H9 (cell line): ENCODE measurements at regions not wholly inside any gene's neighbourhood (a gene's known extent, or its start where the extent isn't known, plus 50 kb on each side); places are given as distances from the start of the nearest gene placed in this dataset.

Experiments
- DNase-seq: peaks from one replicate; pipeline ENCODE4 v3.0.0-alpha.2; 2017
- H2AFZ ChIP-seq: one replicate; pipeline ENCODE4 v1.6.1; 2013; ENCODE audit warnings: mild to moderate bottlenecking, low read length, control low read depth, moderate library complexity
- H2AK5ac ChIP-seq: 2 replicates; pipeline ENCODE4 v1.6.1; 2013; ENCODE audit warnings: low read length, control low read depth, mixed read lengths; ENCODE audit not compliant: insufficient read length
- H2BK120ac ChIP-seq: one replicate; pipeline ENCODE4 v1.6.1; 2013; ENCODE audit warnings: low read depth, mild to moderate bottlenecking, low read length, control low read depth, inconsistent platforms; ENCODE audit not compliant: poor library complexity, severe bottlenecking
- H2BK12ac ChIP-seq: 2 replicates; pipeline ENCODE4 v1.6.1; 2013; ENCODE audit warnings: low read length, control low read depth, mixed read lengths, low read depth; ENCODE audit not compliant: insufficient read length
- H2BK15ac ChIP-seq: 2 replicates; pipeline ENCODE4 v1.6.1; 2013; ENCODE audit warnings: low read depth, low read length, control low read depth
- H2BK20ac ChIP-seq: one replicate; pipeline ENCODE4 v1.6.1; 2013; ENCODE audit warnings: low read depth, mild to moderate bottlenecking, low read length, control low read depth, inconsistent platforms; ENCODE audit not compliant: poor library complexity, severe bottlenecking
- H2BK5ac ChIP-seq: 2 replicates; pipeline ENCODE4 v1.6.1; 2013; ENCODE audit warnings: low read length, control low read depth, mixed read lengths; ENCODE audit not compliant: insufficient read length
- H3K14ac ChIP-seq: 2 replicates; pipeline ENCODE4 v1.6.1; 2013; ENCODE audit warnings: low read length, control low read depth; ENCODE audit not compliant: insufficient read depth
- H3K18ac ChIP-seq: 2 replicates; pipeline ENCODE4 v1.6.1; 2013; ENCODE audit warnings: low read depth, mild to moderate bottlenecking, mixed read lengths, low read length, control low read depth; ENCODE audit not compliant: insufficient read length
- H3K23ac ChIP-seq: 2 replicates; pipeline ENCODE4 v1.6.1; 2013; ENCODE audit warnings: low read length, control low read depth, mixed read lengths, low read depth; ENCODE audit not compliant: insufficient read length
- H3K23me2 ChIP-seq: 2 replicates; pipeline ENCODE4 v1.6.1; 2013; ENCODE audit warnings: low read depth, mild to moderate bottlenecking, mixed read lengths, low read length, control low read depth; ENCODE audit not compliant: insufficient read length, poor library complexity, severe bottlenecking
- H3K27ac ChIP-seq: 2 replicates; pipeline ENCODE4 v1.5.1; 2013; ENCODE audit warnings: low read length, control low read depth, mixed read lengths, low read depth; ENCODE audit not compliant: insufficient read length
- H3K27me3 ChIP-seq: 2 replicates; pipeline ENCODE4 v1.6.1; 2013; ENCODE audit warnings: low read length, control low read depth, inconsistent platforms; ENCODE audit not compliant: insufficient read depth
- H3K4ac ChIP-seq: 2 replicates; pipeline ENCODE4 v1.6.1; 2013; ENCODE audit warnings: low read depth, mild to moderate bottlenecking, control low read depth, inconsistent platforms, low read length, moderate library complexity
- H3K4me1 ChIP-seq: 2 replicates; pipeline ENCODE4 v1.6.1; 2013; ENCODE audit warnings: low read length, control low read depth, inconsistent platforms; ENCODE audit not compliant: insufficient read depth
- H3K4me2 ChIP-seq: 2 replicates; pipeline ENCODE4 v1.6.1; 2013; ENCODE audit warnings: low read length, control low read depth, mixed read lengths; ENCODE audit not compliant: insufficient read length, insufficient read depth
- H3K56ac ChIP-seq: 2 replicates; pipeline ENCODE4 v1.6.1; 2013; ENCODE audit warnings: low read depth, mild to moderate bottlenecking, mixed read lengths, low read length, control low read depth; ENCODE audit not compliant: insufficient read length
- H3K79me1 ChIP-seq: 2 replicates; pipeline ENCODE4 v1.6.1; 2013; ENCODE audit warnings: low read depth, mild to moderate bottlenecking, moderate library complexity, low read length, control low read depth, inconsistent platforms; ENCODE audit not compliant: insufficient read depth, poor library complexity, severe bottlenecking
- H3K79me2 ChIP-seq: 2 replicates; pipeline ENCODE4 v1.6.1; 2013; ENCODE audit warnings: low read length, control low read depth, inconsistent platforms; ENCODE audit not compliant: insufficient read depth
- H3K9ac ChIP-seq: 2 replicates; pipeline ENCODE4 v1.6.1; 2013; ENCODE audit warnings: low read length, control low read depth, mixed read lengths; ENCODE audit not compliant: insufficient read length; ENCODE audit errors: extremely low read depth
- H3K9me3 ChIP-seq: one replicate; pipeline ENCODE4 v1.6.1; 2013; ENCODE audit warnings: low read depth, low read length, inconsistent platforms; ENCODE audit not compliant: control insufficient read depth
- H3T11ph ChIP-seq: one replicate; pipeline ENCODE4 v1.6.1; 2013; ENCODE audit warnings: mild to moderate bottlenecking, low read length, control low read depth, inconsistent platforms
- H4K20me1 ChIP-seq: one replicate; pipeline ENCODE4 v1.6.1; 2013; ENCODE audit not compliant: control insufficient read depth, insufficient read length, insufficient read depth
- H4K5ac ChIP-seq: 2 replicates; pipeline ENCODE4 v1.6.1; 2013; ENCODE audit warnings: low read depth, mild to moderate bottlenecking, mixed read lengths, low read length, control low read depth; ENCODE audit not compliant: insufficient read length
- H4K8ac ChIP-seq: replicated peaks from 2 replicates; pipeline ENCODE4 v1.6.1; 2013; ENCODE audit warnings: low read length, control low read depth, mixed read lengths, low read depth; ENCODE audit not compliant: insufficient read length
- H4K91ac ChIP-seq: 2 replicates; pipeline ENCODE4 v1.6.1; 2013; ENCODE audit warnings: low read depth, mild to moderate bottlenecking, moderate library complexity, mixed read lengths, low read length, control low read depth; ENCODE audit not compliant: insufficient read length
- H3K27ac Mint-ChIP-seq, 3 experiments: 2 replicates in 2 of 3; 3 replicates in 1 of 3; pipeline ENCODE4 v1.8.0; 2020 to 2021; ENCODE audit warnings: mixed read lengths in 3 of 3, mild to moderate bottlenecking in 1 of 3, moderate library complexity in 1 of 3
- H3K27me3 Mint-ChIP-seq: 2 replicates; pipeline ENCODE4 v1.8.0; 2021; ENCODE audit warnings: low read depth, mild to moderate bottlenecking, moderate library complexity, mixed read lengths
- H3K36me3 Mint-ChIP-seq, 3 experiments: 2 replicates in 2 of 3; 3 replicates in 1 of 3; pipeline ENCODE4 v1.8.0; 2020 to 2021; ENCODE audit warnings: low read depth in 3 of 3, mixed read lengths in 3 of 3; ENCODE audit not compliant: insufficient read depth in 1 of 3
- H3K4me1 Mint-ChIP-seq, 2 experiments: 2 replicates each; pipeline ENCODE4 v1.8.0; 2020; ENCODE audit warnings: mixed read lengths in 2 of 2
- H3K4me3 Mint-ChIP-seq, 2 experiments: 2 replicates in 1 of 2; 3 replicates in 1 of 2; pipeline ENCODE4 v1.8.0; 2020 to 2021; ENCODE audit warnings: mild to moderate bottlenecking in 2 of 2, mixed read lengths in 2 of 2, moderate library complexity in 1 of 2
- H3K9me3 Mint-ChIP-seq, 2 experiments: 2 replicates in 1 of 2; 3 replicates in 1 of 2; pipeline ENCODE4 v1.8.0; 2020; ENCODE audit warnings: mild to moderate bottlenecking in 2 of 2, mixed read lengths in 2 of 2, moderate library complexity in 1 of 2
- CTCF ChIP-seq: fragments of 200-600 bp; sonication (generic); conservative IDR thresholded peaks from 3 replicates; pipeline ENCODE4 v1.8.0; 2021; ENCODE audit warnings: antibody characterized with exemption, mild to moderate bottlenecking
- WGBS: extraction: QIAGEN DNeasy Blood & Tissue Kit; methylation state at CpG from one replicate; pipeline ENCODE4 v1.1.7; 2013; ENCODE audit warnings: missing lambda C conversion rate, low lambda C conversion rate, mixed read lengths; ENCODE audit not compliant: insufficient read length; ENCODE audit errors: extremely low coverage; 5-methylcytosine and 5-hydroxymethylcytosine counted together

DNA sequence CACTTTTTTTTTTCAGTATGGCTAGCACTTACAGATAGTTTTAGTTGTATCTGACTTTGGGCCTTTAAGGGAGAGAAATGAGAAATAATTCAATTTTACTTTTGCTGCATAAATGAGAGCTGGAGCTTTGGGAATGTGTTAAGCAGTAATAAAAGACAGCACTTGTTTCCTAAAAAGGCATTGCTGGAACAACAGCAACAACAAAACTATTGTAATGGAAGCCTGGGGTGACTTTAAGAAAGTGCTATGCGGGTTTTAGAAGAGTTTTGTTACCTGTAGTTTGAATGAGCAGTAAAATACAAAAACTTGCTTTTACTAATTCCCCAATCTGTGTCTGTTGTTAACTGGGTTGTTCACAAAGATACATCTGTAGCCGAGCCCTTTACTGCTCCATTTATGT lies 774.0 kb upstream of the ARPP21 start:
- Histone ChIP-seq H3K18ac (no peak overlapping the region), H3K4ac (no peak overlapping the region), H4K8ac (no peak overlapping the region), H3K9me3 (no peaks in the 10 kb centered on the region), H3K27ac (peak overlapping the region; percentile 15), H3K9ac (no peak overlapping the region), H2AFZ (no peak overlapping the region), H3K79me2 (no peaks in the 10 kb centered on the region), H4K5ac (no peak overlapping the region), H3T11ph (no peak overlapping the region), H2BK20ac (no peak overlapping the region), H3K27me3 (no peaks in the 10 kb centered on the region), H3K56ac (no peak overlapping the region), H3K79me1 (no peaks in the 10 kb centered on the region), H3K4me1 (peaks cover 4% of the 10 kb centered on the region; the same call in 1 of the 2 replicates), H2AK5ac (no peak overlapping the region), H4K20me1 (no peaks in the 10 kb centered on the region), H3K14ac (no peak overlapping the region), H3K23me2 (no peaks in the 10 kb centered on the region), H2BK12ac (no peak overlapping the region), H4K91ac (no peak overlapping the region), H3K23ac (no peak overlapping the region), H2BK120ac (no peak overlapping the region), H3K4me2 (no peak overlapping the region), H2BK5ac (no peak overlapping the region), H2BK15ac (no peak overlapping the region)
- TF ChIP-seq CTCF, result no peak
- Mint-ChIP-seq H3K27me3 (no peaks in the 10 kb centered on the region), H3K4me3 (peak overlapping the region in 1 of 2 experiments; percentile 65; a peak in 1 of 5 replicates), H3K36me3 (no peaks in the 10 kb centered on the region), H3K4me1 (peaks cover 27 to 30% of the 10 kb centered on the region in 2 experiments), H3K27ac (peak overlapping the region; percentile 89 to 95 (median 95)), H3K9me3 (no peaks in the 10 kb centered on the region)
- no peak for DNase-seq
- no CpG with 5 or more reads among the region's 2 CpGs for WGBS
